ENCODE measurements at regions not wholly inside any gene's neighbourhood (a gene's known extent, or its start where the extent isn't known, plus 50 kb on each side); places are given as distances from the start of the nearest gene placed in this dataset.

- no peak for DNase-seq (ENCODE audit: low read depth, low spot score)
- H3K36me3 ChIP-seq (ENCODE audit: insufficient read depth, insufficient read length, low read length) = no peaks in the 10 kb centered on the region
- no peak overlapping the region for H3K9ac ChIP-seq (ENCODE audit: insufficient read length, low read depth)
- no peaks in the 10 kb centered on the region for H3K4me1 ChIP-seq (ENCODE audit: insufficient read depth, insufficient read length)
- TF ChIP-seq SUZ12 (IDR thresholded peaks at IDR 0.05; ENCODE audit: extremely low read depth, insufficient read depth, insufficient read length) = no peak
- no peak for TF ChIP-seq YY1 (IDR thresholded peaks at IDR 0.05; ENCODE audit: insufficient read depth, insufficient read length)
- TF ChIP-seq ZNF274 (IDR thresholded peaks at IDR 0.05; ENCODE audit: low read depth, low read length) = no peak
- H3K27me3 ChIP-seq (ENCODE audit: insufficient read depth, insufficient read length) = no peaks in the 10 kb centered on the region
- peaks cover 7% of the 10 kb centered on the region; the same call in 1 of the 2 replicates for H3K9me3 ChIP-seq (ENCODE audit: insufficient read depth, low read length)
- H3K4me3 ChIP-seq (ENCODE audit: insufficient read length, low read depth) = no peak overlapping the region
These were observed 86.5 kb upstream of the DTNA start for GRCh38 chr18:34623557-34623956.

DNA sequence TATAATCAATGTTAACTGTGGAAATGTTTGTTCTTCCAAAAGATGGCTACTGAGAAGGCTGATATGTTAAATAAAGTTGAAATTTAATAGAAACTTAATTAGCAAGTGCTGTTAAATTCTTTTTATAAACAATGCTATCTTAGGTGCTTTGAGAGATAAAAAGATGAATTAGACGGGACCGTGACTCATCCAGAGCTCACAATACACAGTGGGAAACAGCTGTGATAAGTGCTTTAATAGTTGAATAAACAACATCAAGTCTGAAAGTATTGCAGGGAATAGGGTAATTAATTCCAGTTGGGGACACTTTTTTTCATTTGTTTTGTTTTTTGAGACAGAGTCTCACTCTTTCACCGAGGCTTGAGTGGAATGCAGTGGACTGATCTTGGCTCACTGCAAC, 85.5 kb upstream of the DTNA start:
- H3K9ac ChIP-seq (ENCODE audit: insufficient read length, low read depth) = no peak overlapping the region
- peaks cover 7% of the 10 kb centered on the region; the same call in 1 of the 2 replicates for H3K9me3 ChIP-seq (ENCODE audit: insufficient read depth, low read length)
- no peaks in the 10 kb centered on the region for H3K4me1 ChIP-seq (ENCODE audit: insufficient read depth, insufficient read length)
- TF ChIP-seq ZNF274 (IDR thresholded peaks at IDR 0.05; ENCODE audit: low read depth, low read length) (no peak), YY1 (IDR thresholded peaks at IDR 0.05; ENCODE audit: insufficient read depth, insufficient read length) (no peak), SUZ12 (IDR thresholded peaks at IDR 0.05; ENCODE audit: extremely low read depth, insufficient read depth, insufficient read length) (no peak)
- H3K36me3 ChIP-seq (ENCODE audit: insufficient read depth, insufficient read length, low read length) = no peaks in the 10 kb centered on the region
- DNase-seq (ENCODE audit: low read depth, low spot score) = no peak
- H3K4me3 ChIP-seq (ENCODE audit: insufficient read length, low read depth) = no peak overlapping the region
- H3K27me3 ChIP-seq (ENCODE audit: insufficient read depth, insufficient read length) = no peaks in the 10 kb centered on the region

GRCh38 chr18:34626404-34627136, 83.5 kb upstream of the DTNA start:
- no peak for DNase-seq (ENCODE audit: low read depth, low spot score)
- Histone ChIP-seq H3K36me3 (ENCODE audit: insufficient read depth, insufficient read length, low read length) (no peaks in the 10 kb centered on the region), H3K4me1 (ENCODE audit: insufficient read depth, insufficient read length) (no peaks in the 10 kb centered on the region), H3K4me3 (ENCODE audit: insufficient read length, low read depth) (no peak overlapping the region), H3K9me3 (ENCODE audit: insufficient read depth, low read length) (no peaks in the 10 kb centered on the region), H3K27me3 (ENCODE audit: insufficient read depth, insufficient read length) (no peaks in the 10 kb centered on the region), H3K9ac (ENCODE audit: insufficient read length, low read depth) (no peak overlapping the region)
- no peak for TF ChIP-seq SUZ12 (IDR thresholded peaks at IDR 0.05; ENCODE audit: extremely low read depth, insufficient read depth, insufficient read length)
- no peak for TF ChIP-seq ZNF274 (IDR thresholded peaks at IDR 0.05; ENCODE audit: low read depth, low read length)
- TF ChIP-seq YY1 (IDR thresholded peaks at IDR 0.05; ENCODE audit: insufficient read depth, insufficient read length) = no peak

DNA sequence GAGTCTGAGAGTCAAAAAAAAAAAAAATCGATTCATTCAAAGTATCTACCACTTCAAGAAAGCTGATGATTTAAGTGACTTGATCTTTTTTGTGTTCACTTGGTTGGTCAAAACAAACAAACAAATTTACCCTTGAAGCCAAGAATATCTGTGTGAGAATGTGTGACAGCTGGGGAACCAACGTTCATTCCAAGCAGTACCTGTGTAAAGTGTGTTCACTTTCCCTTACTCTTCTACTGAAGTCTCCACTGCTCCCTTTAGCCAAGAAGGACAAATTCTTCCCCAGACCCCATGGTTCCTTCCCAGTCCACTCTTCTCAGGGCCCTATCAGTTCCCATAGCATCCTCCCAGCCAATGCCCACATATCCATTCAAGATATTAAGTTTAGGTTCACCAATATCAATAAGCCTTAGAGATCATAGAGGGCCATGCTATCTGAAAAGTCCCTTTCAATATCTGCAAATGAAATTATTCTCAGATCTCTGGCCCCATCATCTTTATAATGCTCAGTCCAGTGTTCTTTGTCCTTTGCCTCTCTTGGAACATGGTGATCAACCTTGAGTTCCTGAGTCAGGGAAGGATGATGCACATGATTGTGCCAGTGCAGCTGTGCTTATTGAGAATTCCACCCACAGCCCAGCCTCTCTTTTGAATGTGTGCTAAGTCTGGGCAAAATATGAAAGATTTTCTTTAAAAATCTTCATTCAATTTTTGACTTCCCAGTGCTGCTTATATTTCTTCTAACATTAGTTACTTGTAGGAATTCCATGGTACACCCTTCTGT, 82.8 kb upstream of the DTNA start:
- Histone ChIP-seq H3K27me3 (ENCODE audit: insufficient read depth, insufficient read length) (no peaks in the 10 kb centered on the region), H3K4me1 (ENCODE audit: insufficient read depth, insufficient read length) (no peaks in the 10 kb centered on the region), H3K9me3 (ENCODE audit: insufficient read depth, low read length) (no peaks in the 10 kb centered on the region), H3K4me3 (ENCODE audit: insufficient read length, low read depth) (no peak overlapping the region), H3K36me3 (ENCODE audit: insufficient read depth, insufficient read length, low read length) (no peaks in the 10 kb centered on the region), H3K9ac (ENCODE audit: insufficient read length, low read depth) (no peak overlapping the region)
- TF ChIP-seq ZNF274 (IDR thresholded peaks at IDR 0.05; ENCODE audit: low read depth, low read length) (no peak), SUZ12 (IDR thresholded peaks at IDR 0.05; ENCODE audit: extremely low read depth, insufficient read depth, insufficient read length) (no peak), YY1 (IDR thresholded peaks at IDR 0.05; ENCODE audit: insufficient read depth, insufficient read length) (no peak)
- DNase-seq (ENCODE audit: low read depth, low spot score) = no peak

GRCh38 chr18:34631093-34631966, 78.8 kb upstream of the DTNA start:
- H3K4me3 ChIP-seq (ENCODE audit: insufficient read length, low read depth) = no peak overlapping the region

GRCh38 chr18:34632321-34632720, 77.8 kb upstream of the DTNA start:
- Histone ChIP-seq H3K36me3 (ENCODE audit: insufficient read depth, insufficient read length, low read length) (no peaks in the 10 kb centered on the region), H3K4me1 (ENCODE audit: insufficient read depth, insufficient read length) (no peaks in the 10 kb centered on the region), H3K4me3 (ENCODE audit: insufficient read length, low read depth) (no peak overlapping the region), H3K9ac (ENCODE audit: insufficient read length, low read depth) (no peak overlapping the region), H3K9me3 (ENCODE audit: insufficient read depth, low read length) (no peaks in the 10 kb centered on the region), H3K27me3 (ENCODE audit: insufficient read depth, insufficient read length) (no peaks in the 10 kb centered on the region)
- DNase-seq (ENCODE audit: low read depth, low spot score) = no peak
- no peak for TF ChIP-seq YY1 (IDR thresholded peaks at IDR 0.05; ENCODE audit: insufficient read depth, insufficient read length)
- TF ChIP-seq SUZ12 (IDR thresholded peaks at IDR 0.05; ENCODE audit: extremely low read depth, insufficient read depth, insufficient read length) = no peak

More at GRCh38 chr18:34631093-34631966, 78.8 kb upstream of the DTNA start:
- Histone ChIP-seq H3K4me1 (ENCODE audit: insufficient read depth, insufficient read length) (no peaks in the 10 kb centered on the region), H3K36me3 (ENCODE audit: insufficient read depth, insufficient read length, low read length) (no peaks in the 10 kb centered on the region), H3K9me3 (ENCODE audit: insufficient read depth, low read length) (no peaks in the 10 kb centered on the region), H3K27me3 (ENCODE audit: insufficient read depth, insufficient read length) (no peaks in the 10 kb centered on the region), H3K9ac (ENCODE audit: insufficient read length, low read depth) (no peak overlapping the region)
- no peak for DNase-seq (ENCODE audit: low read depth, low spot score)
- no peak for TF ChIP-seq ZNF274 (IDR thresholded peaks at IDR 0.05; ENCODE audit: low read depth, low read length)
- TF ChIP-seq SUZ12 (IDR thresholded peaks at IDR 0.05; ENCODE audit: extremely low read depth, insufficient read depth, insufficient read length) = no peak
- no peak for TF ChIP-seq YY1 (IDR thresholded peaks at IDR 0.05; ENCODE audit: insufficient read depth, insufficient read length)
